GM19468 (cell line): ENCODE measurements at regions not wholly inside any gene's neighbourhood (a gene's known extent, or its start where the extent isn't known, plus 50 kb on each side); places are given as distances from the start of the nearest gene placed in this dataset.

Experiments used
- ATAC-seq: cut with Tn5 transposase; IDR thresholded peaks from one replicate; pipeline ENCODE4 v1.9.1; 2021; ENCODE audit warnings: mild to moderate bottlenecking, moderate library complexity, moderate number of reproducible peaks; ENCODE audit not compliant: unreplicated experiment; ENCODE audit errors: extremely low read depth

DNA sequence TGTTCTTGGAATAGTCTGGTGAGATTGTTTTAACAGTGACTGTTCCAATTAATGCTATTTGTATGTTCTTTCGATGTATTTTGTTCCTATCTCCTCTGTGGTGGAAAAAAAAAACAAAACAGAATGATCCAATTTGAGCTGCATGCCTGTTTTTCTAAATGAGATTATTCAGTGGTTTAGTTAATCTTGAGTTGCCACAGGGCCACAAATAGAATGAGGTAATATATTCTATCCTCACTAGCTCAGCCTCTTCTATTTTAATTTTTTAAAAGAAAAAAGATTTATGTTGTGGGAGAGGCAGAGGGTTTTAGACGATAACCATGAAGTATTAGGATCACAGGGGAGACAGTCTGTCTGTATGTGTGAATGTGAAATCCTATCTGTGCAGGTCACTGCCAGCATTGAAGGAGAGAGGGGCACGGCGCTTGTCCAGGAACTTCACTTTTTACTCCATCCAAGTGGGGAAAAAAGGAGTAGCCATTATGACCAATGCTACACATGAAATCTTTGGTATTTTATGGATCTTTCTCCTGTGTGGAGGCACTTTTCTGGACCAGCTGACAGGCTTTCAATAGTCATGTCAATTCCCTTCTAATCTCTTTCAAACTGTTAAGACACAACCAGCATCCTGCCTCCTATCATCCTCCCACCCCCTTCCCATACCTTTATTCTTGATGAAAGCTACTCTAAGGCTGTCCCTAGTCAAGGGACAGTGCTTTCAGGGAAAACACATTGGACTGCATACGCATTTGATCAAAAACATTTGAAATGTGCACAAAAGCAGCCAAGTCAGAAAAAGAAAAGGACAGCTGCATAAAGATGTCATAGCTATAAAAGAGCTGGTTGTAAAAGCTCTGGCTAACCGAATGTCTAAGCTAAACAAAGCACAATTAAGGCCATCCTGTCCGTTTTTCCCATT lies 1063.8 kb upstream of the INTU start:
- no peak for ATAC-seq

DNA sequence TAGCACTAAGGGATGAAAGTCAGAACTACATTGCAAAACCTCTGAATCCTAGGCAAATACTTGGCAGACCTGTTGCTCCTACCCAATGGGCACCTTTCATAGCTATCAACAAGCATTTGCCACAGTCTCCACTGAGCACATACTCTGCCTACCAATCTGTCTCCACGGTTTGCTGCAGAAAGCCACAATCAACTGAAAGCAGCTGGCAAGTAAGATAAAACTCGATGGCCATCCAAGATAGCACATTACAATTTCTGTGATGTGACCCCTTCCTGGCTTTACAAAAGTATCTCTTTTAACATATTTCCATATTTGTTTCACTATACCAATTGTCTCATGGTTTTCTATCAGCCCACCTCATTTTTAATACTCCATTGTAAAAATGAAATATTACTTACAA lies 1060.5 kb upstream of the INTU start:
- ATAC-seq = no peak

DNA sequence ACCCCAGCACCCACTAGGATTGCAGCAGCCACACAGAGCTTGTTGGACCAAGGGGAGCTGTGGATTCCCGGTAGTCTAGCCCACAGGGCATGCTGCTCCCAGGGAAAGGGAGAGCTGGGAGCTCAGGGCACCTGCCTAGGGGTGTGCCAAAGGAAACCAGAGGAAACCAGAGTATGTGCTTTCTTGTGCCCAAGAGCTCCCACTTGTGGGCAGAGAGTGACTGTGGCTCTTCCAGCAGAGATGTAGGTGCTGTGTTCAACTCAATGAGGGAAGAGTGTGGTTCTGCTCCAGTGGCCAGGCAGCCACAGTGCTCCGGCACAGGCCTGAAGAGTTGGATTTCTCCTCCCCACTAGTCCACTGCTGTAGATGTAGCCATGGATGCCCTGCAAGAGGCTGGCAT lies 1050.0 kb upstream of the INTU start:
- no peak for ATAC-seq

DNA sequence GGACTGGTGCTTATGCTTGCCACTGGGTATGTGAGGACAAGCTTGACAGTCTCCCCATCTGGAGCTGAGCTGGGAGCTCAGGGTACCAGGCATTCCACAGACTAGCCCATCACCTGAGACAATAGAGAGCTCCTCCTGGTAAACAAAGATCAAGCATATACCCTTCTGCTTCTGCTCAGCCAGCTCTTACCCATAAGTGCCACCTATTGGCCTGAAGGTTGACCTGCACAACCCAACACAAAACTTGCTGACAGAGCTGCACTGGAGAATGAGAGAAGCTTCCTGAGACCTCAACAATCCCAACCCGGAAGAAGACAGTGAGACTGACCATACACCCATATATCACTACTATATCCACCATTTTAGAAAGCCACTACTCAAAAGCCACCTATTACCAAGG lies 1049.2 kb upstream of the INTU start:
- no peak for ATAC-seq

DNA sequence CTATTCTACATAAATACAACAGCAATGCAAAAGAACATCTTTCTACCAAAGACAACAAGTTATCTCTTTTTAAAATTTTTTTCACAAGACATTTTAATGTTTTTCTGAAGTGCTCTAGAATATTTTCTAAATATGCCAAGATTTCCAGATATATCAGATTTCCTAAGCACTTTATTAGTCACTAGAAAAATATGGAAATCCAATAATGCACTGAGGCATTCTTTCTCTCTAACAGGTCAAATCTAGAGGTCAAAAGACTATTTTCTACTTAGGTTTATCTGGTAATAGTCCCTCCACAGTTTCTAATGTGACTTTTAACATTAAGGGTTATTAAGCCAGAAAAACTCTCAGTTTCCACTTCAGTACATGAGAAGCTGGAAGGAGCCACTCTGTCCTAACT lies 1041.2 kb upstream of the INTU start:
- no peak for ATAC-seq

DNA sequence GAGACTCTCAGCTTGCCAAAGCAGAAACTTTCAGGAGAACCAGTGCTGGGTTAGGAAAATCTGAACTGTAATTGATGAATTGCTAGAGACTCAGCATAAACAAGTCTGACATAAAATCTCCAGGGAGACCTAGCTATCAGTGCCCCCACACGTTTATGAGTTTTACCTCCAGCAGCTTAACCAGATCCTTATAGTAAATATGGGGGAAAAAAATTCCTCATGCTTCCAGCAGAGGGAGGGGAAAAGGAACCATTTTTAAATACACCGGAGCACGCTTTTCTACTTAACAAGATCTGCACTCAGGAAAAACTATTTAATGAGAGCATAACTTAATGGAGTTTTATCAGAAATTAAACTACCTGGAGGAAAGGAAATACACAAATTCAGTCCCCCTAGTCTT lies 1040.7 kb upstream of the INTU start:
- ATAC-seq = no peak

DNA sequence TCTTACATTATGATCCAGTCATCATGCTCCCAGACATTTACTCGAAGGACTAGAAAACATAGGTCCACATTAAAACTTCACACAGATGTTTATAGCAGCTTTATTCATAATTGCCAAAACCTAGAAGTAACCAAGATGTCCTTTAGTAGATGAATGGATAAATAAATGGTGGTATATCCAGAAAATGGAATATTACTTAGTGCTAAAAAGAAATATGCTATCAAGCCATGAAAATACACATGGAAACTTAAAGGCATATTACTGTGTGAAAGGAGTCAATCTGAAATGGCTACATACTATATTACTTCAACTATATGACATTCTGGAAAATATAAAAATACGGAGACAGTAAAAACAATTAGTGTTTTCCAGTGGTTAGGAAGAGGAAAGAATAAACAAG lies 1039.1 kb upstream of the INTU start:
- ATAC-seq = no peak

DNA sequence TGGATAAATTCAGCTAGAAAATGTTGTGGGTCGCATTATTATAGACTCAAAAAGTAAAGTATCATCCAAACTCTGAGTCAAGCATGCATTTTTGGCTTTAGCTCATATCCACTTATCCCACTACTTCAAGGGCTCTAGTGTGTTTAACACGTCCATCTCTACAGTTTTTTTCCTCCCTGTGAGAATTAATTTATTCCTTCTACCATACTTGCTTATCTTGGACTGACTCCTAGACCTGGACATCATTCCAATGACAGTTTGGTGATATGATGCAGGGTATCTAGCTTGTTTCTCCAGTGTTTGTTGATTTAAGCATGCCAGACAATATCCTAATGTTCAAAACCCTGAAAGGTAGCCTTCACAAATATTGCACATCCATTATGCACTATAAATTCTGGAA lies 1037.1 kb upstream of the INTU start:
- no peak for ATAC-seq

DNA sequence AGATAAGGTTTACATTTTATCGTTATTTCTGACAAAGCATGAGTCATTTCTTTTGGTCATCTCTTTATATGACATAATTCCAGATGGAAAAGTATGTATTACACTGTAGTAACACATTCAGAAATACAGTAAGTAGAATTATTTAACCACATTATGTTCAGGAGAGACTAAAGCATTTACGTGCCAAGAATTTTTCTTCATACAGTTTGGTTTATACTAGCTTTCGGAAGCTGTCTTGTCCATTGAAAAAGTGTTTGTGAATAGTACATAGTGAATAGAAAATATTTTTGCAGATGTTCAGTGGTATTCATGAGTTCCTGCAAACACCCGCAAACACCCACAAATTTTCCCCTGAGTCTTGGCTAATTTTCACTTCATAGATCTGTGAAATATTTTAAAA lies 1033.0 kb upstream of the INTU start:
- no peak for ATAC-seq

DNA sequence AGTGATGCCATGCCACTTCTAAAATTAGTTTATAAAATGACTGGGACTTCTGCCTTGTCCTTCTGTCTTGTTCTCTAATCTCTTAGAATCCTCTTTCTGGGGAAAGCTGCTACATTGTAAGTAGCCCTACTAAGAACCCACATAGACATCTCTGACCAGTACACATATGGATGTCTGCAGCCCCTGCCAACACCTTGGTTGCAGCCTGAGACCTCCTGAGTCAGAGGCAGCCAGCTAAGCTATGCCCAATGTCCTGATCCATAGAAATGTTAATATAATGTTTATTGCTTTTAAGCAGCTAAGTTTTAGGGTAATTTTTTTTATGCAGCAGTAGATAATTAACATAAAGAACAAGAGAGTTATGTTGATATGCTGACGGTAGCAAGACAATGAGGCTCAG lies 1029.5 kb upstream of the INTU start:
- ATAC-seq = no peak

DNA sequence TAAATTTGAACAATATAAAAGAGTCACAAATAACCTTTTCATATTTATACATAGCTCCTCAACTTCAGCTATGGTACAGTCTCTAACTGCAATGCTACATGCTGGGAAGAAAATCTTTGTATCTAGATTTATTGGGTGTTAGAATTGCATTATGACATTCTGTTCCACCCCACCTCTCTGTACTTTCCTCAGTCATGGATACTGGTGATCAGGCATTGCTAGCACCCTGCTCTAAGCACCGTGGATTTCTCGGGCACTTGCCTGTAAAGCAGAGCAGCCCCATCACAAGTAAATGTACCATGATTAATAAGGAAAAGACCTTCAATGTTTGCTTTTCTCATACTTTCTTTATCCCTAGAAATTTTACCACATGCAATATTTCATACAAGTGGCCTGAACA lies 1028.9 kb upstream of the INTU start:
- no peak for ATAC-seq

DNA sequence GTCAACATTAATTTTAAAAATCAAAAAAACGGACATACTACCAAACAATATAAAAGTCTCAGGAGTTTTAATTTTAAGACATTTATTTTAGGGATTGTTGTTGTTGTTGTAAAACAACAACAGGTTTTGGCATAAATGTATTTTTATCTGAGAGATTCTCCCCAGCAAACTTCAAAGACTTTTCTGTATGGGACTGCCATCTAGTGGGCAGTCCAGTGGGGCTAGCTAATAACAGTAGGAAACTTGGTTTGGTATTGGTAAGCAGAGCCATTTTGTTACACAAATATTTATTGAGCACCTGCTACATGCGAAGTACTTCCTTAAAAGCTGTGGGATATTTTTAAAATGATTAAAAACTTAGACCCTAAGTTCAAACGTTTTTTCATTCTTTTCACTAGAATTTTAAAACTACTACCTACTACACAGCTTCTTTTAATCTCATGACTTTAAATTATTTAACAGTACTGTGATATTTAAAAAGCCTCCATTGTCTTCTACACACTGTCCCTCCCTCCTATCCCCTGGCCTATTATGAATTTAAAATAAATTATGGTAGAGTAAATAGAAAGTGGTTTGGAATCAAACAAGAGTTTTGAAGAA lies 1028.4 kb upstream of the INTU start:
- no peak for ATAC-seq

DNA sequence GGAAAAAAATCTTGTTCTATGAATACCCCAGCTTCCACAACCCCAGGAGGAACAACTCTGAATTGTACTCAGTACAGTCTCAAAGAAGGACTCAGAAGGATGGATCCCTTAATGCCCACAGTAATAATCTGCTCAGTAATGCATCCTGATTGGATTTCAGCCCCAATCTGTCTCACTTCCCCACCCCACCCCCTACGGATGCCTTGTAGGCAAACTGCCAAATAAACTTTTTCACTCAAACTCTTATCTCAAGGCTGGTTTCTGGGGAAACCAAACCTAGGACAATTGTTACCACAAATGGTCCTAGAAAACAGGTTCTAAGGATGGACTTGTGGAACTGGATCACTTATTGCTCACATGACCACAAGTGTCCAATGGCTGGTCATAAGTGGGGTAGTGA lies 1021.8 kb upstream of the INTU start:
- no peak for ATAC-seq

DNA sequence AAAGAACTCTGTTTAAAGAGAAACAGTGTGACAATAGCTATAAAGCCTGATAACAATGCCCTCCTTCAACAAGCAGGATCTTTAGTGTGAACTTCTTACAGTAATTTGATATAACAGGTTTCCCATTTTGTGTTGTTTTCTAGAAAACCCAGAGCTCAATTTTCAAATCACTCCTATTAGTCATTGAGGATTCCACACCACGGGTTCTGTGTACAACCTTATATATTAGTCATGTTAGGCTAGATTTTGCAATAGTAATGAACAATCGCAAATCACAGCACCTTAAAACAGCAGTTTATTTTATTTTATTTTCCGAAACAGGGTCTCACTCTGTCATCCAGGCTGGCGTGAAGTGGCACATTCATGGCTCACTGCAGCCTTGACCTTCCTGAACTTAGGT lies 1020.9 kb upstream of the INTU start:
- no peak for ATAC-seq

DNA sequence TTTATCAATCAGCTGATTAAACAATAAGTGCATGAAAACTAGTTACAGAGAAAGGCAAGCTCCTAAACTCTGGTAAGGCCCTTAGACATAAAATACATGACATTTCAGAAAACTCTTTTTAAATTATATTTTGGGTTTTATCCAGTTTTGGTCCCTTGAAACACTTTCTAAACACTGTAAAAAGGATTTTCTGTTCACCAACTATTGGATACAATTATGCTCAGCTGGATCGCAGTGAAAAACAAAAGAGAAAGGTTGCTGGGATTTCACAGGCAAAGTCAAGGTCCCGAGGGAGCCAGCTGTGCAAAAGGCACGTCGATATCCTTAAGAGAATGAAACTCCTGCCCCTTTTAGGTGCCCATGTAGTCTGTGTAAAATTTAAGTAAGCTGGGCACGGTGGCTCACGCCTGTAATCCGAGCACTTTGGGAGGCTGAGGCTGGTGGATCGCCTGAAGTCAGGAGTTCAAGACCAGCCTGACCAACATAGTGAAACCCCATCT lies 1018.4 kb upstream of the INTU start:
- no peak for ATAC-seq

DNA sequence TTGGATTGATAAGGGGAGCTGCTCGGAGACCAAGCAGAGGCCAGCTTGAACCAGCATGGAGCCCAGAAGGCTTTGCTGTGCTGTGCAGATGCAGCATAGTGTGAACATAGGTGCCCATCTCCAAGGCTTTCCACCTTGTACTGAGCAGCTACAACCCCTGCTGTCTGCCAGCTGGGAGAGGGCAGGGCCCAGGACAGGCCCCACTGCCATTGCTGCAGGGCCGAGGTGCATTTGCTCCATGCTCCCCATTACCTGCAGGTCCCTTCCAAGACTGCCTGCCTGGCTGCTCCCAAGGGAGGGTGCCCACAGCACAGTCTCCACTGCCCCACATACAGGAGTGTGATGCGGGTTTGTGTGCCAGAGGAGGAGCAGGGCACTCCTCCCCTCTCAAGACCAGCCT lies 1016.0 kb upstream of the INTU start:
- ATAC-seq = no peak

DNA sequence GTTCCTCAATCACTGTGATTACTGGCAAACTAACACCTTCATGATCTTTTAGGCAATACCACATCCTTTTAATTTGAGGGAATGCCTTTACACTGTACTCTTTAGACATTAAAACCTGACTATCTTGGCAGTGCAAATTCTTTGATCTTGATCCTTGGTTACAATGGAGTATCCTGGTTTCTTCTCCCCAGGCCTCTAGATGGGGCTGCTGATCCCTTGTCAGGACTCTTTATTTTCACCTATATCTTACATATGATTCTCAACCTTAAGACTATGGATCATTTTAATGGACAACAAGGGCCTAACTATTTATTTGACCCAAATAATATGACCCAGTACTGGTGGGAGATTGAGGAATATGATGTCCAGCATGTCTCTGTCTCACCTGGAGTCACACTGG lies 1005.5 kb upstream of the INTU start:
- no peak for ATAC-seq

DNA sequence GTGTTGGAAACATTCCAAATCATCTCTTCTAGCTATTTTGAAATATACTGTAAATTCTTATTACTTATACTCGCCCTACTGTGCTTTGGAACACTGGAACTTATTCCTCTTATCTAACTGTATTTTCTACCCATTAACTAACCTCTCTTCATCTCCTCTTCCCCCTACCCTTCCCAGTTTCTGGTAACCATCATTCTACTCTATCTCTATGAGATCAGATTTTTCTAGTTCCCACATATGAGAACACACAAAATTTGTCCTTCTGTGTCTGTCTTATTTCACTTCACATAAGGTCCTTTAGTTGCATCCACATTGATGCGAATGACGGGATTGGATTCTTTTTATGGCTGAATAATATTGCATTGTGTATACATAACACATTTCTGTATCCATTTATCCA lies 1003.8 kb upstream of the INTU start:
- no peak for ATAC-seq

DNA sequence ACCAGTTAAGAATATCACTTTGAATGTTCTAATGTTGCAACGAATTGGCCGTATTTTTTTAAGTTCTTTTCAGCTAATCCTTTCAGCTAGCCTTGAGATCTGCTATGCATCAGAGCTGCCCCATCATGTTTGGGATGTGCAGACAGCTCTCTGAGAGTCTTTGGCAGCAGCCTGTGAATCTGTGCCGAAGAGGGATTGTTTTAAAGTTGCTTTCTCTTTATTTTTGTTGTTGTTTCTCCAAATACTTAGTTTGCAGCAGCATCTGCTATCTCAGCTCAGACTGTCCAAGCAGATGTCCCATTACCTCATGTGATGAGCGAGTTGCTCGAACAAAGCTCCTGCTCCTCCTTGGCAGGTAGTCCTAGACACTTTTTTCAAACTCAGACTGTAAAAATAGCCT lies 1002.5 kb upstream of the INTU start:
- no peak for ATAC-seq

DNA sequence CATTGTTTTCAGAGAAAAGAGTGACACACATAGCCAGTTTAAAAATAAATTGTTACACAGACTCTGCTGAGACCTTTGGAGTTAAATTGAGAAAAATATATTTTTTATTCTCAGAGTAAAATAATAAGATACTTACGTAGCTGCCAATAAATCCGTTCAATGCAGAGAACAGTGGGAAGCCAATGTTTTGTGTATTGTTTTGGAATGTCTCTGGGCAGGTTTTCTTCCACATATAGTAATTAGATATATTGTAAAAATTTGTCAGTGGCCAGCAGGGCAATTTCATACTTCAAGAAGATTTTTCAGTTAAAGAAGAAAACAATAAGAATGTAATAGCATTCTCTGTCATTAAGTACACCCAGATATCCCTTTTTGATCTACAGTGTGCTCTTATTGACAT lies 999.5 kb upstream of the INTU start:
- ATAC-seq = no peak

DNA sequence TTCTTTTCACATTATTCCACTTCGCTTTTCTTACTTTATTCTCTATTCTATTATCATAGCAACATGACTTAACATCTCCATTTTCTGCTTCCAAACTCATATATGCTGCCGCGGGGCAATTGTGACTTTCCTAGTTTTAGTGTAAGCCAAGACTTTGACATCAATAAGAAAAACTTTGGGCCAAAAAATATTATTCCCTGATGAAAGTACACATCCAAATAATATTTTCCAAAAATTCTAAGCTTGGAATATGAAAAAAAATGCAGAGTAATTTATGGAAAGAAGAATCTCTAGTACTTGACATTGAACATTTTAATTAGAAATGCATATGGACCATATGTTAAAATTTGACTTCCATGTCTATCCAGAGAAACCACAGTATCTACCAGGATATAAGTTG lies 995.1 kb upstream of the INTU start:
- ATAC-seq = no peak

DNA sequence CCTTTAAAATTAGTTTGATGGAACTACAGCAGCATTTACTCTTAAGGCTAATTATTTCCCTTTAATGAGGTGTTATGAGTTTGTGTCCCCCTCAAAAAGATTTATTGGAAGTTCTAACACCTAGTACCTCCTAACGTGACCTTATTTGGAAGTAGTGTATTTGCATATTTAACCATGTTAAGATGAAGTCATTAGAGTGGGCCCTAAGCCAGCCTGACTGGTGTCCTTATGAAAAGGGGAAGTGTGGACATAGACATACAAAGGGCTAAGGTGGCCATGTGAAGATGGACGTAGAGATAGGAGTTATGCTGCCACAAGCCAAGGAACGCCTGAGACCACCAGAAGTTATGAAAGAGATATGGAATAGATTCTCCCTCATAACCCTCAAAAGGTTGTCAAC lies 985.4 kb upstream of the INTU start:
- no peak for ATAC-seq
